ENCODE measurements at regions not wholly inside any gene's neighbourhood (a gene's known extent, or its start where the extent isn't known, plus 50 kb on each side); places are given as distances from the start of the nearest gene placed in this dataset.
"Not testable (repeated sequence)": the region's sequence is repeated elsewhere in the genome, so short reads cannot be mapped to it uniquely, and the experiment has no call there.

DNA sequence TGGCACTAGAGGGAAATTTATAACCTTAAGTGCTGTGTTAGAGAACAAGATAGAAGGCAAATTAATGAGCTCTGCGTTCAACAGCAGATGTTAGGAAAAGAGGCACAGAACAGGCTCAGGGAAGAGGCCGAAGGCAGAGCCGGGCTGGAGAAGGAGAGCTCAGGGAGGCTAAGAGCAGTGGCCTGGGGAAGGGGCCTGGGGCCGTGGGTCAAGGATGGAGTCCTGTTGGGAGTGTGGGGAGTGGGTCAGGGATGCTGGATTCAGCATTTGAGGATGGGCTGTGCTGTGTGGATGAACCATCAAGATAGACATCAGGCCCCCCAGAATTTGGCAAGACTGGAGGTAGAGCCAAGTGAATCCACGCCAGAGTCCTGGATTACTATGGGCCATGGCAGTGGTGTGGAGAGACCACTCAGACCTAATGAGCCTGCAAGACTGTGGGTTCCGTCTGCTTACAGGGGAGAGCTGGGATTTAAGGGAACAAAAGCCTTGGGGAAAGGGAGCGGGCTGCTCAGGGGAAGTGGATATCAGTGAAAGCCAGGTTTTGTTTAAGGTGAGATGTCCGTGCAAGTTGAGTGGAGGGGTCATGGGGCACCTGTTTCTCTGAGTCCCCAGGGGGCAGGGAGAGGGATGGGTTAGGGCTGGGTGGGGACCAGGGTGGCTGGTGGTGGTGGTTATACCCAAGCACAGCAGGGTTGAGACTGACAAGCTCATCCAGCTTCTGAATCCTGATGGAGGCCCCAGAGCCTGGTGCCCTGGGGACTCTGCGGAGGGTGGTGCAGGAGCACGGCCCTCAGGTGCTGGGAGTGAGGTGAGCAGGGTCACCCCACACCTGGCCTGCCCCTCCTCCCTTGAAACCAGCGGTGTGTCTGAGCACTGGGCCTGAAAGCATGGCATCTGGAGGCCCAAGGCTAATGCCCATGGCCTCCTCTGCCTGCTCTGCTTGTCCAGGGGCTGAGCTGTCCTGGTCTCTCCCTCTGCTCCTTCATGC is 101.7 kb downstream of the BMS1 start:
- no peak for DNase-seq

- no peak for DNase-seq
Measured at GRCh38 chr10:42885491-42886270, 103.1 kb downstream of the BMS1 start.

GRCh38 chr10:42887734-42888503 is 105.3 kb downstream of the BMS1 start:
- no peak for DNase-seq

DNA sequence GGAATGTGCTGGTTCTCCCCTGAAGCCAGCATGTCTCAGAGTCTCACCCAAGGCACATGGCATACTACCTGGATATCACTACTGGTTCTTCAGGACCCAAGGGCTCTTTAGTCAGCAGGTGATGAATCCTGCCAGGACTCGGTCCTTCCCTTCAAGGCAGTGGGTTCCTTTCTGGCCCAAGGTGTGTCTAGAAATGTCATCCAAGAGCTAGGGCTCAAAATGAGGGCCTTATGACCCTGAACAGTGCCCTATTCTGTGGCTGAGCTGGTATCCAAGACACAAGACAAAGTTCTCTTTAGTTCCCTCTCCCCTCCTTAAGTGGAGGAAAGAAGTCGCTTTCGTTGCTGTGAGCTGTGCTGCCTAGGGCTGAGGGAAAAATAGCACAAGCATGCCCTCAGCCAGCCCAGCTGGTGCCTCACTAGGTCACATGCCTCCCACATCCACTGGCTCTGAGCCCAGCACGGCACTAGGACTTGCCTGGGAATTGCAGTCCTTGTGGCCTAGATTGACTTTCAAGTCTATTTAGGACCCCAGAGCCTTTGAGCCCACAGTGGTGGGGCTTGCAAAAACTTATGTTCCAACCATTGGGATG is 106.0 kb downstream of the BMS1 start:
- no peak for DNase-seq

DNA sequence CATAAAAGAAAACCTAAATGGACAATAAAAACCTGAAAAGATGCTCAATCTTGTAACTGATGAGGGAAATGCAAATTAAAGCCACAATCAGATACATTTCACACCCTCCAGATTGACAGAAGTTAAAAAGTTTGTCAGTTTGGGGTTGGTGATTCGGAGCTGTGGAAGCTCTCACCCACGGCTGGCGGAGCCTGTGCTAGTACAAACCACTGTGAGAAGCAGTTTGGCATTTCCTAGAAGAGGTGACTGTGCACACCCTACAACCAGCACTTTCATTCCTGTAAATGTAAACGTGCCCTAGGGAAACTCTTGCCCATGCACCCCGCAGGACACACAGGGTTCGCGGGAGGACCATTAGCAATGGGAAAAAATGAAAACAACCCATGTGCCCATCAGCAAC is 114.1 kb downstream of the BMS1 start:
- DNase-seq, result no peak

DNA sequence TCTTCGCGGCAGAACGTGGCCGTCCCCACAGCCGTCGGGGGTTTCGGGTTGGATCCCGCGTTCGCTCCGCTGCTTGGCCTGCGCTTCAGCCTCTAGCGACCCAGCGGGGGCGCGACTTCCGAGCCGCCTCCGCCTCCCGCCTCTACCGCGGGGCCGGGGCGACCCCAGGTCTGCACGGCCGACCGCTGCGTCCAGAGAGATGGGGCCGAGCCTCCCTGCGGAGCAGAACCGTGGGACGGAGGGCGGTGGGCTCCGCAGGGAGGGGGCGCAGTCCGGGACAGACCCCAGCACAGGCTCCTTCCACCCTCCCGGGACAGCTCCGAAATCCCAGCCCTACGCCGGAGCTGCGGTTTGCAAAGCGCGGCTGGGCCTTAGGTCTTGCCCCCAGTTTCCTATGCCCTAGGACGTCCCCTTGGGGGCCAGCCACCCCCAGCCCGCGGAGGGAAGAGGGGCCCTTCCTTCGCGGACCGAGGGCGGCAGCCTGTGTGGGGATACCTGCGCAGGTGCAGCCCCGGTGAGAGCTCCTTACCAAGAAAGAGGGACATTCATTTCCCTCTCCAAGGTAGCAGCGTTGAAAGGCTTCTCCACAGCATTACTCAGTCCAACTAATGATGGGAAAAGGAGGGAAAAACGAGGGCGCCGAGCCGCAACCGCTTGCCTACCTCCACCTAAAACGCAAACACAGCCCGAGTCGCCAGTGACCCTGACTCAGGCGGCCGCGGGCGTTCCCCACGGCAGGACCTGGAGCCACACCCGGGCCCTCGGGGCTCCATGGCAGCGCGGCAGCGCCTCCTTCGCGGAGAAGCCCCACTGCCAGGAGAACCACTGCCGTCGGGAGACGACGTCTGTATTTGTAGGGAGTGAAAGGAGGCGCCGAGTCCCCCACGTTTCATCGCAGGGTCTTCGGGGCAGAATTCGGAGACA is 115.7 kb downstream of the BMS1 start:
- DNase-seq, result no peak

DNA sequence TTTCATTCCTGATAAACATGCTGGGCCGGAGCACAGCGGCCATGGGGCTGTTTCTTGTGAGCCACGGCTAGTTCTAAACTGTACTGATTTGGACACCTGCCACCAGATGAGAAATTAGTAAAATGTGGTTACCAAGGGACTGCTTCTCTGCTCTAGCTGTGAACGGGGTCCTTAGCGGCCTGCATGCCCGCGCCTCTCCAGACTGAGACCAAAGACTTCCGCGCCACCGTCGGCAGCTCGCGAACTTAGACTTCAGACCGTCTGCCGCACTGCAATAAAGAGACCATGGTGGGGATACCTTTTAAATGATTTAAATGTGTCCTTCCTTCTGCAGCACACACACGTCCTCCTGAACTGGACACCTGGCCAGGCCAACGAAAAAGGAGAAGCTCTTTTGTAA is 116.4 kb downstream of the BMS1 start:
- no peak for DNase-seq

DNA sequence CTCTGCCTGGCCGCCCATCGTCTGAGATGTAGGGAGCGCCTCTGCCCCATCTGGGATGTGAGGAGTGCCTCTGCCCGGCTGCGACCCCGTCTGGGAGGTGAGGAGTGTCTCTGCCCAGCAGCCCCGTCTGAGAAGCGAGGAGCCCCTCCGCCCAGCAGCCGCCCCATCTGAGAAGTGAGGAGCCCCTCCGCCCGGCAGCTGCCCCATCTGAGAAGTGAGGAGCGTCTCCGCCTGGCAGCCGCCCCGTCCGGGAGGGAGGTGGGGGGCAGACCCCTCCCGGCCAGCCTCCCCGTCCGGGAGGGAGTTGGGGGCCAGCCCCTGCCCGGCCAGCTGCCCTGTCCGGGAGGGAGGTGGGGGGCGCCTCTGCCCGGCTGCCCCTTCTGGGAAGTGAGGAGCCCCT is 117.8 kb downstream of the BMS1 start:
- not testable (repeated sequence) for DNase-seq

- DNase-seq, result no peak
Measured at GRCh38 chr10:42911359-42911758, 128.8 kb downstream of the BMS1 start.

GRCh38 chr10:42916974-42917373 is 134.4 kb downstream of the BMS1 start:
- no peak for DNase-seq

DNA sequence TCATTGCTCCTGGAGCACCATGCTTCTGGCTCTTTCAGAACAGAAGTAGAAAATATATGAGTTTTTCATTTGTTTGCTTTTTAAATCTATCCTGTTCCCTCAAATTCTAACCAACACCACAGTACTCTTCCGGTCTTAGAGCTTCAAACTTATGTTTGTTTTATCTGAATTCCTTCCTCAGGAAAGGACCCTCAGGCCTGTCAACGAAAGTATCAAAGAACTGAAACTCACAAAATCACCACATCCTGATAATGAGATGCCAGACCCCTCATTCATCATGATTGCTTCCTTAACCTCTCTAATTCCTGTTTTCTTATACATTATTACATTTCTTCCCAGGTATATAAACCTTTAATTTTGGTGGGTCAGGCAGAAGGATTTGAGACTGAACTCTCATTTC is 135.2 kb downstream of the BMS1 start:
- DNase-seq, result no peak

DNA sequence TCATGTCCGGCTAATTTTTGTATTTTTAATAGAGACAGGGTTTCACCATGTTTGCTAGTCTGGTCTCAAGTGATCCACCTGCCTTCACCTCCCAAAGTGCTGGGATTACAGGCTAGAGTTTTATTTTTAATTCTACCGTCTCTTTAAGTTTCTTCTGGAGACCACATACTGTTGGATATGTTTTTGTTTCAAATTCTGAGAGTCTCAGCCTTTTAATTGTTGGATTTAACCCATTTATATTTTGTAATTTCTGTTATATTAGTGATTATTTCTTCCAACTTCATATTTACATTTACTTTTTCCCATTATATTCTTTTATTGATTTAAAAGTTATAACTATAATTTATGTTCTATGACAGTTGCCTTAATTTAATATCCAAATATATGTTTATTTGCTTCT is 139.4 kb downstream of the BMS1 start:
- DNase-seq, result no peak

- no peak for DNase-seq
Measured at GRCh38 chr10:42924484-42924883, 141.9 kb downstream of the BMS1 start.

DNA sequence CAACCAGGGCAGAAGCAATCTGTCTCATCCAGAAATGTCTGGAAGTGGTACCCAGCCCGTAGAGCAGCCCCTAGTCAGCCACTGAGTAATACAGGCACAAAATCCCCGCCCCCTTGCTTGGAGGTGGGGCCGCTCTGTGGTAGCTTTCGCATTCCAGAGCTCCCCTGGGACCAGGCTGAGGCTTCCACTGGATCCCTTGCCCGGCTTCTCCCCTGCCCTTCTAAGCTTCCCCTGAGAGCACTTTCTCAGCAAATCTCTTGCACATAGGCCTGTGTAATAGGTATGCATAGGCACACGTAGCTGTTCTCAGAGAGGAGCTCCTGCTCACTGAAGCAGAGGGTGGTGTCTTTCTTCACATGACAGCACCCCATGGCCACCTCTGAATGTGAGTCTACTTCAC is 144.2 kb downstream of the BMS1 start:
- no peak for DNase-seq

GRCh38 chr10:42928064-42928463 is 145.5 kb downstream of the BMS1 start:
- no peak for DNase-seq

- DNase-seq, result no peak
Measured at GRCh38 chr10:42929236-42929635, 146.6 kb downstream of the BMS1 start.

GRCh38 chr10:42929993-42930392 is 146.9 kb upstream of the RET start:
- no peak for DNase-seq

DNA sequence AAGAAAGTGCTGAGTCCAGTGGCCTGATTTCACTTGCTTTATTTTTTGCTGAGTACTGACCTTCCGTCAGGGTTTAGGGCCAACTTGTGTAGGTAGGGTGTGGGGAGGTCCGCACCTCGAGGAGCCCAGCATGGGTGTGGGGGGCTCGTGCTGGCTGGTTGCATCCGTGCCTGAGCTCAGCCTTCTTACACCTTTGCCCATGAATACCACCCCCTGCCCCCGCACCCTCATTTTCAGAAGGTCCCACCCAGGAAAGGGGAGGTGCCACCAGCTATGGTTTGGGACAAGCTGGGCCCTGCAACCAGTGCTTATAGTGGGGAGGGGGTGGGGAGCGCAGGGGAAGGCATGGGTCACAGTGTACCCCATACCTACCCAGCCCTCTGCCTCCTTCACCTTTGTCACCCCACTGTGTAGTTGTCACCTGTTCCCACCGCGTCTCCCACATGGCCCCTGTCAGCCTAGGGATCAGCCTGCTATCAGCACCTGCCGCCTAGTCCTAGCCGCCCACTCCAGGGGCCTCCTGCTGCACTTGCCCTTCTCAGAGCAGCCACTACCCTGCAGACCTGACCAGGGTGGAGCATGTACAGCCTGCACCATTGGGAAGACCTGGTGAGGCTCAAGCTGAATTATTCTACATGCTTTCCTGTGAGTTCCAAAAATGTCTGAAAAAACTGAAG is 146.2 kb upstream of the RET start:
- no peak for DNase-seq

DNA sequence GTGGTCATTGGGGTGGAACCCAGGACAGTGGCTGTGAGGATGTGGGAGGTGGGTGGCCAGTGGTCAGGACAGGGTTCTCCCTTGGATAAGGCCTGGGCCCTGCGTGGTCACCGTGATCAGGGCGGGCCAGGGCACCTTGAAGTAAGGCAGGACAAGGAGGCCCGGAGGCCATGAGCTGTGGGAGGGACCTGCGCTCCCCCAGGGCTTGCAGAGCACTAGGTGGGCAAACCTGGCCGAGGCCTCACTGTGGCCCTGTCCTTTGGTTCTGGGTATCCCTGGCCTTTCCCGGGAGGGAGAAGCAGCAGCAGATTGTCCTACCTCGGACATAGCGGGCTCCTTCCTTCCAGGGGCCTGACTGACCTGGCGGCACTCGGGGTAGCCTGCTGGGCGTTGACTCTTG is 144.8 kb upstream of the RET start:
- DNase-seq, result no peak

GRCh38 chr10:42932735-42933447 is 144.0 kb upstream of the RET start:
- no peak for DNase-seq

All from NCI-H1436 (cell line).